GM12878 (cell line): ENCODE measurements at regions not wholly inside any gene's neighbourhood (a gene's known extent, or its start where the extent isn't known, plus 50 kb on each side); places are given as distances from the start of the nearest gene placed in this dataset.

Source experiments
- ATAC-seq: fragments of 200-7000 bp; cut with Tn5 transposase; 3 replicates; pipeline ENCODE4 v1.9.1; 2020; ENCODE audit warnings: mild to moderate bottlenecking, moderate library complexity
- BruUV-seq: library from RNA; stranded (reverse); fragments of 400-500 nt; replicated peaks from 2 replicates; lab custom pipeline; 2021; lab: Mats Ljungman, UMichigan
- CTCF ChIA-PET: fragments of 300-600 bp; sonication (Branson Sonifier 250); formaldehyde crosslinking; extraction: SDS; loops from one replicate; lab custom pipeline; 2021; ENCODE audit warnings: inconsistent platforms; lab: Yijun Ruan, JAX
- POLR2A ChIA-PET: fragments of 350-600 bp; formaldehyde crosslinking; extraction: SDS; loops from one replicate; lab custom pipeline; 2021; ENCODE audit warnings: inconsistent platforms; lab: Charles Lee
- RAD21 ChIA-PET: fragments of 300-600 bp; sonication (Branson Sonifier 250); formaldehyde crosslinking; loops from one replicate; lab custom pipeline; 2023; ENCODE audit warnings: antibody characterized with exemption; ENCODE audit not compliant: unreplicated experiment; lab: Charles Lee
- SMC1A ChIA-PET: fragments of 300-600 bp; sonication (Branson Sonifier 250); formaldehyde crosslinking; loops from one replicate; lab custom pipeline; 2023; ENCODE audit not compliant: unreplicated experiment, uncharacterized antibody; lab: Charles Lee
- DNase-seq: peaks from one replicate; pipeline ENCODE4 v3.0.0-alpha.2; 2011; ENCODE audit warnings: low read depth, low spot score
- FAIRE-seq: peaks from 3 replicates; lab custom pipeline; 2011; peaks lifted over from hg19 to GRCh38; lab: Jason Lieb, UNC
- H2AFZ ChIP-seq: 2 replicates; pipeline ENCODE4 v1.6.0; 2011; ENCODE audit warnings: low read depth, low read length, control low read depth; ENCODE audit not compliant: control insufficient read depth
- H3K27ac ChIP-seq: 2 replicates; pipeline ENCODE4 v1.5.1; 2011; ENCODE audit warnings: control low read depth; ENCODE audit not compliant: control insufficient read depth, insufficient read depth
- H3K27me3 ChIP-seq, 2 experiments: replicated peaks in 1 of 2; 2 replicates each; pipeline versions ENCODE4 v1.6.0 to v1.6.1; 2011; ENCODE audit warnings: low read length in 1 of 2; ENCODE audit not compliant: control insufficient read depth in 2 of 2, insufficient read depth in 2 of 2
- H3K36me3 ChIP-seq, 2 experiments: 2 replicates each; pipeline ENCODE4 v1.5.1; 2011; ENCODE audit warnings: low read length in 1 of 2; ENCODE audit not compliant: control insufficient read depth in 2 of 2, insufficient read depth in 2 of 2
- H3K4me1 ChIP-seq: 2 replicates; pipeline ENCODE4 v1.6.1; 2011; ENCODE audit warnings: mild to moderate bottlenecking, low read length, moderate library complexity, mixed read lengths; ENCODE audit not compliant: control insufficient read depth, insufficient read depth
- H3K4me2 ChIP-seq: 2 replicates; pipeline ENCODE4 v1.6.0; 2011; ENCODE audit warnings: control low read depth; ENCODE audit not compliant: control insufficient read depth, insufficient read depth
- H3K4me3 ChIP-seq: fragments of 200-600 bp; sonication (generic); 2 replicates; pipeline ENCODE4 v1.5.1; 2016
- H3K79me2 ChIP-seq: 2 replicates; pipeline ENCODE4 v1.6.0; 2011; ENCODE audit warnings: low read length; ENCODE audit not compliant: control insufficient read depth, insufficient read depth
- H3K9ac ChIP-seq: 2 replicates; pipeline ENCODE4 v1.8.0; 2011; ENCODE audit warnings: low read length, control low read depth, mixed read lengths; ENCODE audit not compliant: control insufficient read depth, insufficient read depth
- H3K9me3 ChIP-seq: replicated peaks from 3 replicates; pipeline ENCODE4 v1.5.1; 2011; ENCODE audit warnings: mild to moderate bottlenecking, low read length; ENCODE audit not compliant: control insufficient read depth, insufficient read depth
- H4K20me1 ChIP-seq: 2 replicates; pipeline ENCODE4 v1.6.0; 2011; ENCODE audit not compliant: control insufficient read depth, insufficient read depth
- ASH2L ChIP-seq: fragments of 300-600, 200-600 bp; sonication (generic); IDR thresholded peaks from 2 replicates; pipeline ENCODE4 v1.6.1; 2017; ENCODE audit warnings: low read depth, mild to moderate bottlenecking, borderline replicate concordance
- BACH1 ChIP-seq: fragments of 450-650 bp; IDR thresholded peaks from 2 replicates; pipeline ENCODE4 v1.6.1; 2017; ENCODE audit warnings: mild to moderate bottlenecking, borderline replicate concordance
- BHLHE40 ChIP-seq, 2 experiments: fragments of 450-650 bp in 1 of 2; IDR thresholded peaks; 2 replicates each; pipeline ENCODE4 v1.6.1; 2011 to 2017; ENCODE audit warnings: low read depth in 2 of 2, borderline replicate concordance in 1 of 2, improper control_type of control experiment in 1 of 2, low read length in 1 of 2, mild to moderate bottlenecking in 1 of 2
- CBFB ChIP-seq: IDR thresholded peaks from 2 replicates; pipeline ENCODE4 v1.6.1; 2016; ENCODE audit warnings: antibody characterized with exemption, low read depth
- CHD4 ChIP-seq: fragments of 200-600 bp; sonication (generic); IDR thresholded peaks from 2 replicates; pipeline ENCODE4 v1.6.1; 2016; ENCODE audit warnings: mild to moderate bottlenecking
- FOXK2 ChIP-seq: fragments of 450-650 bp; IDR thresholded peaks from 2 replicates; pipeline ENCODE4 v1.6.1; 2017; ENCODE audit warnings: mild to moderate bottlenecking, moderate library complexity
- HDAC2 ChIP-seq: fragments of 200-600 bp; sonication (generic); IDR thresholded peaks from 2 replicates; pipeline ENCODE4 v1.6.1; 2017
- IRF3 ChIP-seq: fragments of 450-650 bp; IDR thresholded peaks from 2 replicates; pipeline ENCODE4 v1.6.1; 2014; ENCODE audit warnings: mild to moderate bottlenecking
- JUNB ChIP-seq: IDR thresholded peaks from 2 replicates; pipeline ENCODE4 v1.6.1; 2016; ENCODE audit warnings: antibody characterized with exemption, mild to moderate bottlenecking
- LARP7 ChIP-seq: fragments of 450-650 bp; IDR thresholded peaks from 2 replicates; pipeline ENCODE4 v1.6.1; 2017; ENCODE audit warnings: mild to moderate bottlenecking
- MTA3 ChIP-seq: IDR thresholded peaks from 2 replicates; pipeline ENCODE4 v1.6.1; 2012; ENCODE audit warnings: low read length, inconsistent platforms, borderline replicate concordance
- PML ChIP-seq: IDR thresholded peaks from 2 replicates; pipeline ENCODE4 v1.6.1; 2012; ENCODE audit warnings: low read length, inconsistent platforms
- RAD51 ChIP-seq: fragments of 450-650 bp; IDR thresholded peaks from 2 replicates; pipeline ENCODE4 v1.6.1; 2016; ENCODE audit warnings: moderate library complexity, mild to moderate bottlenecking, inconsistent platforms
- RFX5 ChIP-seq: IDR thresholded peaks from 2 replicates; pipeline ENCODE4 v1.6.1; 2011; ENCODE audit warnings: low read depth, low read length, improper control_type of control experiment
- in situ Hi-C: fragments of 300-500 bp; cut with MboI; formaldehyde crosslinking; loops from 9 replicates; pipeline ENCODE4 v1.14.3; 2018; ENCODE audit warnings: mixed read lengths
- intact Hi-C: fragments of 100-400 bp; cut with micrococcal nuclease; formaldehyde crosslinking; loops from one replicate; pipeline ENCODE4 v1.14.2; 2022; ENCODE audit not compliant: unreplicated experiment
- TF ChIP-seq, protein P1 (sequence below): IDR thresholded peaks from 2 replicates; pipeline ENCODE4 v1.6.1; 2012; ENCODE audit warnings: improper control_type of control experiment, low read depth, low read length; ENCODE audit not compliant: insufficient replicate concordance

DNA sequence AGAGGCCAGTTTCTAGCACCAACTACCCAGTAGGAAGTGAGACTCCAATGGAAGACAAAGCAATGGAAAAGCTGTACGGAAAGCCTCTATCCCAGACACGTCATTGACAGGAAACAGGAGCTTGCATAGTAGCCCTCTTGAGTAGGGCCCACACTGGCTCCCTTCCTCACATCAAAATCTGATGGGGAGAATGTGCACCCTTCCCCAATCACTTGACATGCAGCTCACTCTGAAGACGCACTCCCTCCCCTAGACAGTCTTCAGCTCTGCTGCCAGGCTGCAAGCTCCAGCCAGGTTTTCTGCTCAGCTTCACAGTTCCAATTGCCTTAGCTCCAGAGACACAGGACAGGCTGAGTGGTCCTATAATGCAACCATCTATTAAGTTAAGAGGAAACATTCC, 567.8 kb downstream of the EPHB1 start (continued):
- TF ChIP-seq HDAC2: no peak
- TF ChIP-seq RAD51: no peak
- no peak for TF ChIP-seq BHLHE40 (IDR thresholded peaks at IDR 0.05; ENCODE audit: borderline replicate concordance in 1 of 2, low read depth in 2 of 2, low read length in 1 of 2)

DNA sequence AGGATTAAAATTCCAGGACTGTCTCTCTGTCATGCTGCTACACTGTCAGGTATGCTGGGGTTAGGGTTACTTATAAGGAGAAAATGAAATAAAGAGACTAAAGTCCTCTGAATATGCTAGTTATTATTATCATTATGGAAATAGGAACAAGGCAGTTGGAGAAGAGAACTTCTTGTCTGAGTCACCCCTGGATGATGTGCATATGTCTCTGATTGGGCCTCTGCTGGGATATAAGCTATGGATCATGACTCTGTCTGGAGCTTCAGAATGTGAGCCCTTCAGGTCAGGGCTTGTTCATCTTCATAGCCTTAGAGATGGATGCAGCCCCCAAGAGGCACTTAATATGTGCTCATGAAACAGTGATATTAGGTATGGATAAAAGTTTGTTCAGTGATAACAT, 569.6 kb downstream of the EPHB1 start:
- no TSS peak for BruUV-seq
- no peak overlapping the region for H3K9ac ChIP-seq
- DNase-seq (no peak), ATAC-seq (no peak), FAIRE-seq (no peak)
- intact Hi-C loops: no loop called here
- no peaks in the 10 kb centered on the region for H3K36me3 ChIP-seq
- H3K4me2 ChIP-seq: no peak overlapping the region
- no peak for TF ChIP-seq CBFB
- no peak for TF ChIP-seq LARP7
- no peak for TF ChIP-seq JUNB
- TF ChIP-seq PML: no peak
- no peak for TF ChIP-seq BACH1
- TF ChIP-seq, protein P1, sequence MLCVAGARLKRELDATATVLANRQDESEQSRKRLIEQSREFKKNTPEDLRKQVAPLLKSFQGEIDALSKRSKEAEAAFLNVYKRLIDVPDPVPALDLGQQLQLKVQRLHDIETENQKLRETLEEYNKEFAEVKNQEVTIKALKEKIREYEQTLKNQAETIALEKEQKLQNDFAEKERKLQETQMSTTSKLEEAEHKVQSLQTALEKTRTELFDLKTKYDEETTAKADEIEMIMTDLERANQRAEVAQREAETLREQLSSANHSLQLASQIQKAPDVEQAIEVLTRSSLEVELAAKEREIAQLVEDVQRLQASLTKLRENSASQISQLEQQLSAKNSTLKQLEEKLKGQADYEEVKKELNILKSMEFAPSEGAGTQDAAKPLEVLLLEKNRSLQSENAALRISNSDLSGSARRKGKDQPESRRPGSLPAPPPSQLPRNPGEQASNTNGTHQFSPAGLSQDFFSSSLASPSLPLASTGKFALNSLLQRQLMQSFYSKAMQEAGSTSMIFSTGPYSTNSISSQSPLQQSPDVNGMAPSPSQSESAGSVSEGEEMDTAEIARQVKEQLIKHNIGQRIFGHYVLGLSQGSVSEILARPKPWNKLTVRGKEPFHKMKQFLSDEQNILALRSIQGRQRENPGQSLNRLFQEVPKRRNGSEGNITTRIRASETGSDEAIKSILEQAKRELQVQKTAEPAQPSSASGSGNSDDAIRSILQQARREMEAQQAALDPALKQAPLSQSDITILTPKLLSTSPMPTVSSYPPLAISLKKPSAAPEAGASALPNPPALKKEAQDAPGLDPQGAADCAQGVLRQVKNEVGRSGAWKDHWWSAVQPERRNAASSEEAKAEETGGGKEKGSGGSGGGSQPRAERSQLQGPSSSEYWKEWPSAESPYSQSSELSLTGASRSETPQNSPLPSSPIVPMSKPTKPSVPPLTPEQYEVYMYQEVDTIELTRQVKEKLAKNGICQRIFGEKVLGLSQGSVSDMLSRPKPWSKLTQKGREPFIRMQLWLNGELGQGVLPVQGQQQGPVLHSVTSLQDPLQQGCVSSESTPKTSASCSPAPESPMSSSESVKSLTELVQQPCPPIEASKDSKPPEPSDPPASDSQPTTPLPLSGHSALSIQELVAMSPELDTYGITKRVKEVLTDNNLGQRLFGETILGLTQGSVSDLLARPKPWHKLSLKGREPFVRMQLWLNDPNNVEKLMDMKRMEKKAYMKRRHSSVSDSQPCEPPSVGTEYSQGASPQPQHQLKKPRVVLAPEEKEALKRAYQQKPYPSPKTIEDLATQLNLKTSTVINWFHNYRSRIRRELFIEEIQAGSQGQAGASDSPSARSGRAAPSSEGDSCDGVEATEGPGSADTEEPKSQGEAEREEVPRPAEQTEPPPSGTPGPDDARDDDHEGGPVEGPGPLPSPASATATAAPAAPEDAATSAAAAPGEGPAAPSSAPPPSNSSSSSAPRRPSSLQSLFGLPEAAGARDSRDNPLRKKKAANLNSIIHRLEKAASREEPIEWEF: no peak
- TF ChIP-seq MTA3: no peak
- TF ChIP-seq RFX5: no peak
- TF ChIP-seq ASH2L: no peak
- no peak for TF ChIP-seq CHD4
- no peak for TF ChIP-seq IRF3
- no peak for TF ChIP-seq FOXK2
- no peaks in the 10 kb centered on the region for H3K9me3 ChIP-seq
- H2AFZ ChIP-seq: no peak overlapping the region
- CTCF ChIA-PET: no interaction called here
- H3K4me3 ChIP-seq: no peak overlapping the region
- POLR2A ChIA-PET: no interaction called here
- H3K4me1 ChIP-seq: no peaks in the 10 kb centered on the region
- in situ Hi-C loops: no loop called here
- SMC1A ChIA-PET: no interaction called here
- RAD21 ChIA-PET: no interaction called here
- H3K79me2 ChIP-seq: no peaks in the 10 kb centered on the region
- H3K27me3 ChIP-seq: no peaks in the 10 kb centered on the region; a peak in 1 of 4 replicates
- H3K27ac ChIP-seq: no peak overlapping the region
- H4K20me1 ChIP-seq: no peaks in the 10 kb centered on the region
